ENCODE measurements at regions not wholly inside any gene's neighbourhood (a gene's known extent, or its start where the extent isn't known, plus 50 kb on each side); places are given as distances from the start of the nearest gene placed in this dataset.
"Not testable (repeated sequence)": the region's sequence is repeated elsewhere in the genome, so short reads cannot be mapped to it uniquely, and the experiment has no call there.

DNA sequence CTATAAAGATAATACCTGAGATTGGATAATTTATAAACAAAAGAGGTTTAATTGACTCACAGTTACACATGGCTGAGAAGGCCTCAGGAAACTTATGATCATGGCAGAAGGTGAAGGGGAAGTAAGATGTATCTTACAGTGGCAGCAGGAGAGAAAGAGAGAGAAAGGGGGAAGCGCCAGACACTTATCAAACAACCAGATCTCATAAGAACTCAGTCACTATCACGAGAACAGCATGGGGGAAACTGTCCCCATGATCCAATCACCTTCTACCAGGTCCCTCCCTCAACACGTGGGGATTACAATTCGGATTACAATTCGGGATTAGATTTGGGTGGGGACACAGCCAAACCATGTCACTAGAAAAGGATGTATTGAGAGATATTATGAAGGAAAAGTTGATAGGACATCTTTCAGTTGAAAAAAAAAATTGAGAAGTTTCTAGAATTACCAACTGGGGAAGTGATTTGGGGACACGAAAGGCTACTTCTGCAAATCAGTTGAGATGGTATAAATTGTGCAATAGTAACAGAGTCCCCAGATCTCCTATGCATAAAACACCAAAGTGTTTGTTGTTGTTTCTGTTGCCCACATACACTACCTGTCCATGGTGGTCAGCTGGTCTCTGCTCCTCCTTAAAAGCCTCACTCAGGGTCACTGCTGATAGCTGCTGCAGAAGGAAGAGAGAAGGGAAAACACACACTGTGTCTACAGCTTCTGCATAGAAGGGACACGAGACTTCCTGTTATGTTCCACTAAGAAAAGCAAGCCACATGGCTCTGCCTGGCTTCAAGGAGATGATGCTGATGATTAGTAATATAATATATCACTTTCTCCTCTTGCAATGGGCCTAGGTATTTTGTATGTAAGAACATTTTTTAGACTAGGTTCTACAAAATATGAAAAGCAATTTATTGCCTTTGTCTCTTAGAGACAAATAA lies 465.5 kb downstream of the PDZRN4 start:
- DNase-seq, result no peak

DNA sequence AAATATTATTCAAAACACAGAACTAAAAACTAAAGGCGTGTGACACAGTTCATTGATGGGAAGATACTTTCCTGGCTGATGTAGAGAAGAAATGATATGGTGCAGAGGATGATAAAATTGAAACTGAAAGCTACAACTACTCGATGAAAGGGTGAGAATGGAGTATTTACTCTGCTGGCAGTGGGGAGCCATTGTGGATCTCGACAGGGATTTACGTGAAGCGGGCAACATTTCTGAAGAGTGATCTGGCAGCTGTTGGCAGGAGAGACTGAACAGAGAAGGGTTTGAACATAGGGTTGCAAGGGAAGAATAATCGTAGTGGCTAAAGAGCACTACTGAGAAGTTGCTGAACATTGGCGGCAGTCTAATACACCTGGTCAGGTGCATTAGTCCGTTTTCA lies 464.9 kb downstream of the PDZRN4 start:
- no peak for DNase-seq

DNA sequence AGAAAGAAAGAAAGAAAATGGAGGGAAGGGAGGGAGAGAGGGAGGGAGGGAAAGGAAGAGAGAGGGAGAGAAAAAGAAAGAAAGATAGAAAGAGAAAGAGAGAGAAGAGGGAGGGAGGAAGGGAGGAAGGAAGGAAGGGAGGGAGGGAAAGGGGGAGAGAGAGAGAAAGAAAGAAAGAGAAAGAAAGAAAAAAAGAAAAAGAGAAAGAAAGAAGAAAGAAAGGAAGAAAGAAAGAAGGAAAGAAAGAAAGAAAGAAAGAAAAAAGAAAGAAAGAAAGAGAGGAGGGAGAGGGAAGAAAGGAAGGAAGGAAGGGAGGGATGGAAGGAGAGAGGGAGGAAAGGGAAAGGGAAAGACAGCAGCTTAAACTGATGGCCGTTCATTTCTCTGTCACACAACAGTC lies 457.5 kb downstream of the PDZRN4 start:
- DNase-seq, result no peak

- not testable (repeated sequence) for DNase-seq
These were observed 454.7 kb downstream of the PDZRN4 start for GRCh38 chr12:41642808-41643207.

GRCh38 chr12:41636653-41637052 lies 448.5 kb downstream of the PDZRN4 start:
- no peak for DNase-seq

DNA sequence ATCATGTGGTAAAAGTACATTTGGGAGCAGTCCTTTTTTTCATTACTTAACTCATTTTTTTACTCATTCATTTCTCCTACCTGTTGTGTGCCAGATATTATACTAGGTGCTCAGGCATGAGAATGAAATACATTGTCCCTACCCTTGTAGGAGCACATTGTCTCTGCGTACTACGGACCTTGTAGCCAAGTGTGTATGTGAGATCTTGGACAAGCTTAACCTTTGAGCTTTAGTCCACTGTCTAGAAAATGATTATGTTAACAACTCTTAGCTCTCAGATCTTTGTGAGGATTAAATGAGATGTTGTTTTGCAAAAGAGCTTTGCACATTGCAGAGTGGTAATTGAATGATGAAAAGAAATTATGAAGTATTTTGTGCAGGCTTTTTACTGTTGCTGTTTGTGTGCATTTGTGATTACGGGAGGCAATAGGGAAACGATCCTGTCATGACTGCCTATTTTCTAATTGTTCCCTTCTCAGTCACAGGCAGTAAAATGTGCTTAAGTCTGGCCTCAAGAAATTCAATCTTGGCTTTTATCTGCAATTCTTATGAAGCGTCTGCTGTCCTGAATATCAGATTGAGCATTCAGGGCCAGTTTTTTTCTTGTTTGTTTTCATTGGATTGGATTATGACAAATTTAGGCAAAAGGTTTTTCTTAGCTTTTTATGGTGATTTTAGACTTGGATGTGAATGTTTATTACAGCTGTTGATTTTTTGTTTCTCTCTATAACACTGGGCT lies 447.7 kb downstream of the PDZRN4 start:
- DNase-seq, result no peak

- no peak for DNase-seq
These were observed 446.0 kb downstream of the PDZRN4 start for GRCh38 chr12:41634091-41634490.

- DNase-seq, result no peak
These were observed 441.5 kb downstream of the PDZRN4 start for GRCh38 chr12:41629611-41630010.

DNA sequence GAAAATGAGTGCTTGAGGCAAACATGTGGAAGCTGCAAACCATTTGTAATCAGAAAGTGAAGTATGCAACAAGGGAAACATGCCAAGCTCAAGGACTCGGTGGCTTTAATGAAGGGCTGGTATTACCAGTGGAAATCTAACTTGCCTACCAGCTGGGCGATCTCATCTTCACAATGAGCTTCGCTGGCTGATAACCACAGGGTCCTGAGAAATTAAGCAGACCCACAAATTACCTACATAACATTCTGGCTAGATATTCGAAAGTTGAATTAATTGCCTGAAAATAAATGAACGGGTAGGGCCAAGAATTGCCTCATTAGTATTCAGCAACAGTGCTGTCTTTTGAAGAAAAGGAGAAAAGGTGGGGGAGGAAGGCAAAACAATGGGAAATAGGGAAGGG lies 439.4 kb downstream of the PDZRN4 start:
- no peak for DNase-seq

GRCh38 chr12:41624571-41624970 lies 436.5 kb downstream of the PDZRN4 start:
- no peak for DNase-seq
